Pons (tissue), 1 donor: ENCODE measurements at regions not wholly inside any gene's neighbourhood (a gene's known extent, or its start where the extent isn't known, plus 50 kb on each side); places are given as distances from the start of the nearest gene placed in this dataset.

Experiments used
- DNase-seq: peaks from one replicate; pipeline ENCODE4 v3.0.0-alpha.2; 2016; ENCODE audit warnings: low spot score

DNA sequence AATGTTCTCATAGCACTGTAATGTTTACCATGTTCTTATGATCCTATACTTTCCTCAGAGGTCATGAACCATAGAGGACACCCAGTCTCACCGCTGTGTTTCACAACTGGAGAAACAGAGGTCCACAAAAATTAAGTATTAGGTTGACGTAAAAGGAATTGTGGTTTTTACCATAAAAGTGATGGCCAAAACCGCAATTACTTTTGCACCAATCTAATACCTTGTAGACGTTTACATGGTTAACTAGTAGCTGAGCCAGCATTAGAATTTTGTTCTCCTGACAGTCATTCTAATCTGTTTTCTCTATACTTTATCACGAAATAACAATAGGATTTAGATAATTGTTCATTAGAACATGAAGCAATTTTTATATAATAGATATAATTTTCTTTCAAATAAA is 763.4 kb upstream of the ARGLU1 start:
- DNase-seq = no peak

DNA sequence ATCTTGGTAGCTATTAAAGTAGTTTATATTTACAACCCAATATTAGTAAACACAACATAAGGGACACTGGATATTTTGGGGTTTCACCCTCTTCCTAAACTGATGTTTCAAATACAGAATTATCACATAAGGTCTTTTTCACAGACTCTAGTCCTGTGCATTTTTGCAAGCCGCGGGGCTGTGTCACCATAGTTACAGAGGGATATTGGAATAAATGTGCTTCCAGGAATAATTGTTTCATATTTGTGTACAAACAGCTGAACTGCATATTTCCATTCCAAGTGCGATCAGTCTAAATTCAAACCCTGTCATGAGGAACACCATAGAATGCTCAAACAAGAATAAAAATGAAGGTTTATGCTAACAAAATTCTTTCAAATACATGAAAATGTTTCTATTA is 762.5 kb upstream of the ARGLU1 start:
- no peak for DNase-seq

DNA sequence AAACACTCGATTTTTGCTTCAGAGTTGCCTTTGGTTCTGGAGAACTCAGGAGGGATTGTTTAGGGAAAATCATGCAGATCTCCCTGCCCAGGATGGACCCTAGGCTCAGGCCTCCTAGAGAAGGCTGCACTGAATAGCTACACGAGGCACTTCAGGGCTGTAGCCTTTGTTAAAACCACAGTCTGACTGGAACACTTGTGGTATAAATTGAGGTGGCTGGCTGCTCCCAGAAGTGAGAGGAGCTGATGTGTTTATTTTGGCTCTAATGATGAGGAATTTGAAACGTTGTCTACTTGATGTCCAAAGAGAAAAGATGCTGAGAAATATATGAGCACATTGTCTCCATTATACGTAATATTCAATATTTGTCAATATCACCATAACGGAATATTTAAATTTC is 762.1 kb upstream of the ARGLU1 start:
- no peak for DNase-seq

DNA sequence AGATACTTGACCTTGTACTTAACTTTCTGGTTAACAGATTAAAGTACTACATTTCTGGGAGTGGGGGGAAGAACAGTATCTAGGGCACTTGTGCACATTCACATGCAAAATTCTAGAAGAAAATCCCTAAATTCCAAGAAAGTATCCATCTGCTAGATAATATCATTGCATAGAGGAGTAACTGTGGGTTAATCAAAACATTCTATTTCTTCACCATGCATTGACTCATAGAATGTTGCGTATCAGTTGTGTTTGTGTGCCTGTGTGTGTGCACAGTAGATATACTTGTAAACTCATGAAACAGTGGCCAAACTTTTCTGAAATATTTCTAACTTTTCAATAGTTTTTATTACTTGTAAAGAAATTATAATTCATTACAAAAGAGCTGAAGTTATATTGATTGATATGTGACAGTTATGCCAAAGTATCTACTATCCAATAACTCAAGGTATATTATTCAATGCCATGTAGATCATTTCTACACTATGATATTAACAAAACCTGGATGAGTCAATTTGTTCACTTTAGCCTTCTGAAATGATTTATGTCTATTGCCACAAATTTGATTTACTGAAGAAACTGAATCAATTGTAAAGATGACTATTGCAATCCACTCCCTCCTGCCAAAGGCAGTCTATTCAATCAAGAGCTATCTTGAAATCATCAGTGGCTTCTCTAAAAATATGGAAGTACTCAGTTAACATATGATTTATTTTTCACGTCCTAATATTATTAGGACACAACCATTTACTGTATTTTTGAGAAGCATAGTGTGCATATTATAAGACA is 756.7 kb upstream of the ARGLU1 start:
- no peak for DNase-seq

GRCh38 chr13:107322228-107322627 is 754.3 kb upstream of the ARGLU1 start:
- no peak for DNase-seq

DNA sequence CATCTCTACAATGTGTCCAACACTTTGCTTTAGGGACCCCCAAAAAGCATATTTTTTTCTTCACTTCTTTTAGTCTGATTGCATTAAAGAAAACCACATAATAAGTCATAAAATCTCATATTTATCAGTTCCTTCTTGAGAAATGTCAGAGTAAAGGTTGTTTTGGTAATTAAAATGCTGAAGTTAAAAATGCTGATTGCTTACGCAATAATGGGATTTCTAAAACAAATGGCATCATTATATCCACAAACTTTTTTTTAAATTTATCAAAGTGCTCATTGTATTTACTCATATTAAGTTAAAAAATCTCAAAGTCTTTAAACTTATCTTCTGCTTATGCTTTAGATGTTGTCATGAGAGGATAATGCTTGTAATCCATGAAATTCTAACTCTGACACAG is 737.2 kb upstream of the ARGLU1 start:
- DNase-seq = no peak

- no peak for DNase-seq
Measured at GRCh38 chr13:107301724-107302374, 733.9 kb upstream of the ARGLU1 start.

DNA sequence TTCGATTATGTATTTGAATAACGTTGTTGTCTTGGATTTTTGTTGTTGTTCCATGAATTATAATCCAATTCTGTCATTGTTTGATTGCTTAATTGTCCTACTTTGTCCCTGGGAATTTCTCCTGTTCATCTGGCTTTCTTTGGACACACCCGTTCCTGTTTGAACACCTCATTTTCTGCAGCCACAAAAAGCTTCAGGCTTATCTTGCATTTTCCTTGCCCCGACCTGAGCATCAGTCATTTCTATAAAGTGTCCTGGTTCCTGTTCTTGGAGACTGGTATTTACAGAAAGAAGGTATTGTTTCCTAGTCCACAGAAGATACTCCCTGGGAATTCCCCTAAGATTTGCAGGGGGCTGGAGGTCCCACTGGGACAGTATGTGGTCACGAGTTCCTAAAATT is 731.8 kb upstream of the ARGLU1 start:
- DNase-seq = no peak

GRCh38 chr13:107296804-107297203 is 728.9 kb upstream of the ARGLU1 start:
- DNase-seq = no peak

DNA sequence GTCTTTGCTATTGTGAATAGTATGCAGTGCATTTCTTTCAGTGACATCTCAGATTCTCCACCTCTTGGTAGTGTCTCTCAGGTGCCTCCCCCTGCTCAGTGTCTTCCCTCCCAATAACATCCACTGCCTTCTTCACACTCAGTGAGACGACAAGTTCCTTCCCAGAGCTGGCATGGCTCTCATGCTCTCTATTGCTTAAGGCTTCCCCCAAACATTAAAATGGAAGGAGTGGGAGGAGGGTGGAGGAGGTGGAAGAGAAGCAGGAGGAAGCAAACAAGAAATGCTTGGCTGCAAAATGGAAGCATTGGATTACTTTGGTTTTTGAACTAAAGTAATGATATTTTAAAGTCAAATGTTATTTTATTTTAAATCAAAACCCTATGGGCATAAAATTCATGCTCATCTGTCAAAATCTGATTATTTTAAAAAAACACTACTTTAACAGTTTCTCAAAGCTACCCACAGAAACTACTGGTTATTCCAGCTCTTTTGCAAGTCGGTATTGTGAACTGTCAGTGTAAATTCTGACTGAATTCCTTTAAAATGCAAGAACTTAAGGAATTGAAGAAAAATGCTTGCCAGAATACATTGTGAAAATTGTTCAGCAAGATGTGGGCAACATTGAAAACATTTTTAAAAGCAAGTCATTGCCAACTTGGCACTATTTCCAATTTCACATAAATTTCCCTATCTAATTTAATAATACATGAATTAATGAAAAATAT is 727.6 kb upstream of the ARGLU1 start:
- DNase-seq = no peak

DNA sequence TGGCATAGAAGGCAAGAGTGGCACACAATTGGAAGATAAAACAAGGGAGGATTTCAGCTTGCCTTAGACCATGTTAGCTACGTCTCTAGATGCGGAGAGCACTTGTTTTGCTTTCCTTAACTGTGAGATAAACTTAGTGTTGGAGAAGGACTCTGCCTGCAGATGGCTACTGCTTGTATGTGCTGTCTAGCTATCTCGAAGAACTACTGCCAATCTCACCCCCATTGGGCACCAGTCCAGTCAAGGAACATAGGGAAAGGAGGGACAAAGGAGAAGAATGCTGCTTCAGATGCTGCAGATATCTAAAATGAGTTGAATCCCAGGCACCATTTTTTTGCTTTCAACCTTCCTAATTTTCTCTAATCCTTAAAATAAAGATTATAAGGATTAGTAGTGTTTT is 726.0 kb upstream of the ARGLU1 start:
- no peak for DNase-seq

DNA sequence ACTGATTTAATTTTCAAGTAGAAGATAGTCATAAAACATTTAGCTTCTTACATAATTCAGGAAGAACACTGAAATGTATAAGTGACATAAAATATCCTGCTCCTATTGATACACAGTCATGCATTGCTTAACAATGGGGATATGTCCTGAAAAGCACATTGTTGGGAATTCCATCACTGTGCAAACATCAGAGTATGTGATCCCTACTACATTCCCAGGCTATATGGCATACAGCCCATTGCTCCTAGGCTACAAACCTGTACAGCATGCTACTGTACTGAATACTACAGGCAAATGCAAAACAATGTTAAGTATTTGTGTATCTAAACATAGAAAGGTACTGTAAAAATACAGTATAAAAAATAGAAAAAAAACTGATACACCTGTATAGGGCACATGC is 723.9 kb upstream of the ARGLU1 start:
- DNase-seq = no peak

DNA sequence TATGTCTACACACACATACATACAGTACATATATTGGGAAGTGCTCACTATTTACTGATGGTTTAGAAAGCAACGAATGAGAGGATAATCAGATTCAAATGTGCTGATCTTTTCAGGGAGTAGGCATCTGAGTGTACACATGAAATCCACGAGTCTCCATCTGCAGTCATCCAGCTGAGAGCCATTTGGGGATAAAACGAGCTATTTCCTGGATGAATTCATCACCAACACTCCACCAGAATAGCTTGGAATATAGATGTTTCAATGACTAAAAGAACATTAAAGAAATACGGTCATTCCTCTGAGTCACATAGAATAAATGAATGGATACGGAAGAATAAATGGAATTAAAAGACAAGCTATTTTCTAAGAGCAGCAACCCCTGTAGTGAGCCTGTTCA is 721.6 kb upstream of the ARGLU1 start:
- no peak for DNase-seq

GRCh38 chr13:107284173-107284572 is 716.2 kb upstream of the ARGLU1 start:
- DNase-seq = no peak

DNA sequence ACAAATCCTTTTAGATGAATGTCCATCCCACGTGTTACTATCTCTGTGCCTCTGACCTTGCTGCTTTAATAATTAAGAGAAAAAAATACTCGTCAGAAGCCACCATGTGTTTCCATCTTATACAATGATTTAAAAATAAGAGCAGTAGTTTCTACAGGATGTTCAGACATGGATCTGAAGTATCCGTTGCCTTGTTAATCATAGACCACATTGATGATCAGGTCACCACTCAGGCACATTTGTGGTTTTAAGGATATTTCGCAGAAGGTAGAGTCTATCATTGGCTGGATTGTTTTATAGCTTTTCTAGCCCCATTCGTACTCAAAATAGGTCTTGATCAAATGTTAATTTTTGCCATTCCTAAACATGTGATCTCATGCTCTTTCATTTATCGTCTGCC is 710.0 kb upstream of the ARGLU1 start:
- DNase-seq = no peak

DNA sequence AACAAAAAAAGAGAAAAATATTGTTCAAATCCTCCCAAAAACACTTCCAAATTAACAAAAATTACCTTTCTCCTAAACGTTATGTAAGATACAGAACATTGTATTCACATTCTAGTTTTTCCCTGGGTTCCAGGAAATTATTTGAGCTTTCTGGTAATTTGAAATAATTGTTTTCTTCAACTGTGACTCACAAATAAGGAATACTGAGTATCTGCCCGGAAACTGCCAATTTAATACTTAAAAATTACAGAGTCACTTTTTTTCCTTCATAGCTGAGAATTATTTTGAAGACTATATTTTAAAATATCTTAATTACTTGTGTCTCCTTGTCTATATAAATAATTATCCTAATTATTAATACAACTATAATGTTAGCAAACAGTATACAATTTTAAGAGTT is 709.0 kb upstream of the ARGLU1 start:
- no peak for DNase-seq

DNA sequence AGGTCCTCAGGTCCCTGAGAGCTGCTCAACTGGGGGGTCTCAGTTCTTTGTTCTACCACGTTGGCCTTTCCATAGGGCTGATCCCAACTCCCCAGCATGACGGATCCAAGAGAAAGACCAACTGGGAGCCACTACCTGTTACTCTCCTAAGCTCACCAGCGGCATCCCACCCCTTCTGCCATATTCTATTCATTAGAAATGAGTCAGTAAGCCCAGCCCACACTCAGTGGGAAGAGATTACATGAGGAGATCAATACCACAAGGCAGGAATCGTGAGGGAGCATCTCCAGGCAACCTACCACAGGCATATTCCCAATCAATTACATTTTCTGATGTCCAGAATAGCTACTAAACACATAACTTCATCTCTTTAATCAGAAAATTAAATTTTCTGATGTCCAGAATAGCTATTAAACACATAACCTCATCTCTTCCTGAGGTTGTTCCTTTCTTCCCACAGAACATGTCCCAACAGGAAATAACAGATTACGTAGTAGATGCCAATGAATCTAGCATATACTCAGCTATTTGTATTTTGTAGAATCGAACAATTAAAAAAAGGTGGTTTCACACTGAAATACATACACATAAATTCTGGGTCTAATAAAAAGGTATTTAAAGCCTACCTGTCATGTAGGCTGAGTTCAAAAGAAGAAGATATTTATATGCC is 708.1 kb upstream of the ARGLU1 start:
- DNase-seq = no peak

- DNase-seq = no peak
Measured at GRCh38 chr13:107275312-107275711, 707.4 kb upstream of the ARGLU1 start.

DNA sequence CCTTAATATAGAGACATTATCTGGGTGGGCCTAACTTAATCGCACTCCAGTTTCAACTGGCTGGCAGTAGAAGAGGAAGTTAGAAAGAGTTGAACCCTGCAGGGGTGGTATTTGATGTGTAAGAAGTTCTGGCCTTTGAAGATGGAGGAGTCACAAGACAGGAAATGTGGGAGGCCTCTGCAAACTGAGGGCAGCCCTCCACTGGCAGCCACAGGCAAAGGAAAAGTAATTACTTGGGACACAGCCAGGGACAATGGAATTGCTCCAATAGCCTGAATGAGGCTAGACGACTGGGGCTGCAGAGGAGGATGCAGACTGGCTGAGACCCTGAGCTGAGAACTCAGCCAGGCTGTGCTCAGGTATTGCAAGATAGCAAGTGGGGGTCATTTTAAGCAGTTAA is 703.3 kb upstream of the ARGLU1 start:
- peak; percentile 8 for DNase-seq

- no peak for DNase-seq
Measured at GRCh38 chr13:107266657-107267056, 698.7 kb upstream of the ARGLU1 start.

GRCh38 chr13:107258599-107259187 is 690.8 kb upstream of the ARGLU1 start:
- no peak for DNase-seq

GRCh38 chr13:107254392-107254791 is 686.5 kb upstream of the ARGLU1 start:
- DNase-seq = no peak
